Loucy (cell line): ENCODE measurements at regions not wholly inside any gene's neighbourhood (a gene's known extent, or its start where the extent isn't known, plus 50 kb on each side); places are given as distances from the start of the nearest gene placed in this dataset.

Source experiments
- H2AFZ ChIP-seq: fragments of 200-600 bp; sonication (generic); 2 replicates; pipeline ENCODE4 v1.6.0; 2016; ENCODE audit warnings: antibody characterized with exemption, mild to moderate bottlenecking, low read length, moderate library complexity
- H3F3A ChIP-seq: fragments of 200-600 bp; 2 replicates; pipeline ENCODE4 v1.6.0; 2016; ENCODE audit warnings: antibody characterized with exemption, low read depth, mild to moderate bottlenecking
- H3K27me3 ChIP-seq: fragments of 200-600 bp; sonication (generic); 2 replicates; pipeline ENCODE4 v1.6.1; 2014; ENCODE audit warnings: low read length, mild to moderate bottlenecking; ENCODE audit not compliant: insufficient read depth, poor library complexity, severe bottlenecking
- H3K36me3 ChIP-seq: fragments of 200-600 bp; sonication (generic); 2 replicates; pipeline ENCODE4 v1.6.1; 2016; ENCODE audit warnings: low read length; ENCODE audit not compliant: insufficient read depth
- H3K4me1 ChIP-seq: fragments of 200-600 bp; sonication (generic); 2 replicates; pipeline ENCODE4 v1.5.1; 2014; ENCODE audit warnings: low read length, mild to moderate bottlenecking; ENCODE audit not compliant: insufficient read depth, poor library complexity, severe bottlenecking
- H3K4me2 ChIP-seq: fragments of 200-600 bp; sonication (generic); 2 replicates; pipeline ENCODE4 v1.6.0; 2014; ENCODE audit warnings: antibody characterized with exemption, low read length, low read depth, mild to moderate bottlenecking; ENCODE audit not compliant: poor library complexity, severe bottlenecking
- H3K4me3 ChIP-seq: fragments of 200-600 bp; sonication (generic); 2 replicates; pipeline ENCODE4 v1.5.1; 2014; ENCODE audit warnings: low read length, mild to moderate bottlenecking, mixed read lengths; ENCODE audit not compliant: poor library complexity, severe bottlenecking
- H3K79me2 ChIP-seq: fragments of 200-600 bp; sonication (generic); 2 replicates; pipeline ENCODE4 v1.6.1; 2014; ENCODE audit warnings: low read length; ENCODE audit not compliant: insufficient read depth
- H3K9ac ChIP-seq: fragments of 200-600 bp; sonication (generic); 2 replicates; pipeline ENCODE4 v1.6.0; 2014; ENCODE audit warnings: mild to moderate bottlenecking, low read depth, low read length, moderate library complexity; ENCODE audit not compliant: poor library complexity, severe bottlenecking
- H3K9me2 ChIP-seq: fragments of 200-600 bp; sonication (generic); replicated peaks from 2 replicates; pipeline ENCODE4 v1.6.1; 2016; ENCODE audit warnings: low read depth, low read length, mixed read lengths
- H3K9me3 ChIP-seq: fragments of 200-600 bp; sonication (generic); 2 replicates; pipeline ENCODE4 v1.6.1; 2014; ENCODE audit warnings: mild to moderate bottlenecking, antibody characterized with exemption, low read length, low read depth; ENCODE audit not compliant: insufficient read depth
- H4K20me1 ChIP-seq: fragments of 200-600 bp; sonication (generic); 2 replicates; pipeline ENCODE4 v1.6.0; 2014; ENCODE audit warnings: antibody characterized with exemption, low read length, mild to moderate bottlenecking; ENCODE audit not compliant: insufficient read depth, poor library complexity, severe bottlenecking
- EZH2phosphoT487 ChIP-seq: fragments of 200-600 bp; IDR thresholded peaks from 2 replicates; pipeline ENCODE4 v1.6.1; 2018; ENCODE audit warnings: antibody characterized with exemption, mild to moderate bottlenecking, moderate library complexity, borderline replicate concordance
- TF ChIP-seq, protein P1 (sequence below): fragments of 200-600 bp; sonication (generic); conservative IDR thresholded peaks from 2 replicates; pipeline ENCODE4 v1.5.1; 2014; ENCODE audit warnings: mild to moderate bottlenecking, antibody characterized with exemption, low read length

DNA sequence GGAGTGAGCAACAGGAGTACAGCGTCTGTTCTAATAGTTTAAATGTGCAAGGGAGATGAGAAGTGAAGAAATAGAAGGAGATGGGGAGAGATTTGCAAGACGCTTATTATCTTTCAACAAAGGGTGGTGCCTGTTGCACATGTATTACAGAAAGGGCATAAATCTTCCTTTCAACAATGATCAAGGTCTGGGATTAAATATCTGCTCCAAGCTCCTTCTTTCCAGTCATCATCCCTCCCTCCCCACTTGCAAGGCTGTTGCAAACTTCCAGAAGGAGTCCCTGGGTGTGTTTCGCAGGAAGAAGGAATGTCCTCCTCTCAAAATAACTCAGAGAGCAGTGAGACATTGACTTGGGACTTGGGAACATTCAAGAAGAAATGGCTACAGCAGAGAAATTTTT lies 63.5 kb upstream of the MYCBP2 start:
- H2AFZ ChIP-seq: peak overlapping the region; percentile 22; the same call in 1 of the 2 replicates

DNA sequence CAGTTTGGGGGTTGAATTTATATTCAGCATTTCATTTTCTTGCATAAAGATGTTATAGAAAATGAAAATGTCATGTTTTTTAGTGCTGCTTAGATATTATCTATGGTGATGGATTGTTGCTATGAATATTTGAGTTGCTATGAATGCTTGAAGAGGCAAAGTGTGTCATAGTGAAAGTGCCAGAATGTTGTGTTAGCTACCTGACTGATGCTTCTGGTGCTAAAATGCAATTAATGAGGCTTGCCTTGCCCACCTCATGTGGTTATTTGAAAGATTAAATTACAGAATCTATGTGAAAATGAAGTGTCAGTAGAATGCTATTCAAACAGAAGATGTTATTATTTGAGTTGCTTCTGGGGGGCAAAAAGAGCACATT lies 62.7 kb upstream of the MYCBP2 start:
- H2AFZ ChIP-seq: no peak overlapping the region
- H3K36me3 ChIP-seq: no peaks in the 10 kb centered on the region
- no peaks in the 10 kb centered on the region for H3K79me2 ChIP-seq
- no peaks in the 10 kb centered on the region for H3K9me3 ChIP-seq
- no peak overlapping the region for H3K4me3 ChIP-seq
- H3K9me2 ChIP-seq: no peaks in the 10 kb centered on the region
- TF ChIP-seq, protein P1, sequence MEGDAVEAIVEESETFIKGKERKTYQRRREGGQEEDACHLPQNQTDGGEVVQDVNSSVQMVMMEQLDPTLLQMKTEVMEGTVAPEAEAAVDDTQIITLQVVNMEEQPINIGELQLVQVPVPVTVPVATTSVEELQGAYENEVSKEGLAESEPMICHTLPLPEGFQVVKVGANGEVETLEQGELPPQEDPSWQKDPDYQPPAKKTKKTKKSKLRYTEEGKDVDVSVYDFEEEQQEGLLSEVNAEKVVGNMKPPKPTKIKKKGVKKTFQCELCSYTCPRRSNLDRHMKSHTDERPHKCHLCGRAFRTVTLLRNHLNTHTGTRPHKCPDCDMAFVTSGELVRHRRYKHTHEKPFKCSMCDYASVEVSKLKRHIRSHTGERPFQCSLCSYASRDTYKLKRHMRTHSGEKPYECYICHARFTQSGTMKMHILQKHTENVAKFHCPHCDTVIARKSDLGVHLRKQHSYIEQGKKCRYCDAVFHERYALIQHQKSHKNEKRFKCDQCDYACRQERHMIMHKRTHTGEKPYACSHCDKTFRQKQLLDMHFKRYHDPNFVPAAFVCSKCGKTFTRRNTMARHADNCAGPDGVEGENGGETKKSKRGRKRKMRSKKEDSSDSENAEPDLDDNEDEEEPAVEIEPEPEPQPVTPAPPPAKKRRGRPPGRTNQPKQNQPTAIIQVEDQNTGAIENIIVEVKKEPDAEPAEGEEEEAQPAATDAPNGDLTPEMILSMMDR: no peak
- TF ChIP-seq EZH2phosphoT487: no peak
- H3K9ac ChIP-seq: no peak overlapping the region
- H4K20me1 ChIP-seq: no peaks in the 10 kb centered on the region
- no peak overlapping the region for H3K4me2 ChIP-seq
- no peaks in the 10 kb centered on the region for H3F3A ChIP-seq
- H3K4me1 ChIP-seq: peaks cover 40% of the 10 kb centered on the region
- H3K27me3 ChIP-seq: no peaks in the 10 kb centered on the region

More for the DNA sequence above, 63.5 kb upstream of the MYCBP2 start:
- H3K4me1 ChIP-seq: peaks cover 40% of the 10 kb centered on the region
- no peak overlapping the region for H3K9ac ChIP-seq
- H3F3A ChIP-seq: no peaks in the 10 kb centered on the region
- H3K36me3 ChIP-seq: no peaks in the 10 kb centered on the region
- no peaks in the 10 kb centered on the region for H3K27me3 ChIP-seq
- TF ChIP-seq EZH2phosphoT487: no peak
- TF ChIP-seq, protein P1: no peak
- no peak overlapping the region for H3K4me3 ChIP-seq
- no peaks in the 10 kb centered on the region for H4K20me1 ChIP-seq
- H3K4me2 ChIP-seq: no peak overlapping the region
- H3K9me3 ChIP-seq: no peaks in the 10 kb centered on the region
- no peaks in the 10 kb centered on the region for H3K79me2 ChIP-seq
- no peaks in the 10 kb centered on the region for H3K9me2 ChIP-seq

DNA sequence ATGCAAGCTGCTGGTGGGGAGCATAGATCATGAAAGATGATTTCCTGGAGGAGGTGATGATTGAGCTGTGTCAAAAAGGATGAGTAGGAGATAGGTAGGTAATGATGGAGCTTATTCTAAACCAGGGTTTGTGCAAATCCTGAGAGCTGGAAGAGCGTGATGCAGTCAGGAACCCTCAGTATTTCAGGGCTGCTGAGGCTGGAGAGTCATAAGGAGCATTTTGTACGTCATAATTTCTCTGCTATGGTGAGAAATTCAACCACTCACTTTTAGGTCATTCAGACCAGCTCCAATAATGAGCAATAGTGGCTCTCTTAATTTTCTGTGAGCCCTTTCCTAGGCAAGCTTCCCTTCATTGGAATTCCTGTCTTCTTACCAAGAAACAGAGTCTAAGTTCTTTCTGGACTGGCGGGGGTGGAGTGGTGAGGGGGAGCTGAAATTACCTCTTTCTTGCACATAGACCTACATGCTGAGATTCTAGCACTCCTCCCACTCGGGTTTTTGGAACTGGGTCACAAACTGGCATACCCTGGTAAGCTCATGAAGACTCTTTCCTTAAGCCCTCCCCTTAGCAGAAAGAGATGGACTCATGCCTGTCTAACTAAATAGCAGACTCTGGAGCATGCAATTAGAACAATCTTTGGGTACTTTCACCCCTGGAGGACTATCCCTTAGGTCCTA lies 62.2 kb upstream of the MYCBP2 start:
- no peaks in the 10 kb centered on the region for H3K79me2 ChIP-seq
- H4K20me1 ChIP-seq: no peaks in the 10 kb centered on the region
- H3K9me3 ChIP-seq: no peaks in the 10 kb centered on the region
- peaks cover 38% of the 10 kb centered on the region for H3K4me1 ChIP-seq
- no peak overlapping the region for H3K4me2 ChIP-seq
- no peak overlapping the region for H2AFZ ChIP-seq
- H3K4me3 ChIP-seq: no peak overlapping the region
- H3K27me3 ChIP-seq: no peaks in the 10 kb centered on the region
- no peaks in the 10 kb centered on the region for H3K9me2 ChIP-seq
- H3F3A ChIP-seq: no peaks in the 10 kb centered on the region
- H3K36me3 ChIP-seq: no peaks in the 10 kb centered on the region
- no peak overlapping the region for H3K9ac ChIP-seq
- TF ChIP-seq EZH2phosphoT487: no peak
- TF ChIP-seq, protein P1: no peak
